Midbrain (tissue), 1 donor: ENCODE measurements at regions not wholly inside any gene's neighbourhood (a gene's known extent, or its start where the extent isn't known, plus 50 kb on each side); places are given as distances from the start of the nearest gene placed in this dataset.
"Not testable (repeated sequence)": the region's sequence is repeated elsewhere in the genome, so short reads cannot be mapped to it uniquely, and the experiment has no call there.

Source experiments
- DNase-seq: peaks from one replicate; lab custom pipeline; 2025; lab: John Stamatoyannopoulos, UW

DNA sequence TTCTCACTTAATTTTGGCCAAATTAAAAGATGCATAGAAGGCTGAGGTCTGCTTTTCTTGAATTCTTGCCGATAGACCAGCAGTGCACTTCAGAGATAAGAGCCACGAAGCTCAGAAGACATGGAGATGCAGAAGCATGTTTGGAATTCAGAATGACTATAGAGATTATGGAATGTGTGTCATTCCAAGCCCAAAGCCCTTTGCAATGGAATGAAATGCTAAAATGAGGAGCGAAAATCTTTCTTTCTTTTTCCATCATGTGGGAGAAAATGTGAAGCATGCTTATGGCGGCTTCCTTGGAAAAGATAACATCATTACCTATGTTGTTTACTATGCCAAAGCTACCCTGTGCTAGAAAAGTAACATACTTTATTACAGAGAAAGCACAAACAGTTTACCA, 257.0 kb upstream of the RNF32 start:
- no peak for DNase-seq

DNA sequence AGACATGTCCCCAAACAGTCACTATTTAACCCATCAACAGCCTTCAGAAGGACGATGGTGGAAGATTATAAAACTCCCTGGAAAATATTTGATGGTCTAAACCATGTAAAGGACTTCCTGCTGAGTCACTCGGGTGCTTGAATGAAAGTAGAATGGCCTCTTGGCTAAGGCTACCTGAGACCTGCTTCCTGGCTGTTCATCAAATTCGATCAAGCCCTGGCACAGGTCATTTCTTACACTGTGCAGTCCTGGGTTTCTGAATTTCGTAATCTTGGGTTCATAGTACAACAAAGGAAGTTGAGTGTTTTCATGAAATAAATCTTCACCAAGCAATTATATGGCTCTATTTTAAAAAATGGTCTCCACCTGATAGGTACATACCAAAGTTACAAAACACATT, 260.3 kb upstream of the RNF32 start:
- no peak for DNase-seq

GRCh38 chr7:156379324-156380070, 261.1 kb upstream of the RNF32 start:
- no peak for DNase-seq

DNA sequence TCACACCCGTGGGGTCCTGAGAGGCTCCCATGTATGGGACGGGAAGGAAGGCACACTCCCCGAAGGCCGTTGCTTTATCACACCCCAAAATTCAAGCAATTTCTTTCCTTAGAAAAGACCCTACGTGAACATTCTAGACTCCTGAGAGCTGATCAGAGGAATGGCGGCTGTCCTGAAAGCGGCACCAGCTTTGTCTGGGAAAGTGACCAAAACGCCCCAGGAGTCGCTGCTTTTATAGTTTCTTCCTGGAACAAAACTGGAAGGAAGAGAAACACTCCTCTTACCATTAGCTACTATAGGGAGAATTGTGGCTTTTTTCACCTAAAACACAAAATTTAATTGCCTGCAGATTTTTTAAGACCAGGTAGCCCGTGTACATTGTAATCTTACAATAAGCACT, 261.8 kb upstream of the RNF32 start:
- DNase-seq, result no peak

DNA sequence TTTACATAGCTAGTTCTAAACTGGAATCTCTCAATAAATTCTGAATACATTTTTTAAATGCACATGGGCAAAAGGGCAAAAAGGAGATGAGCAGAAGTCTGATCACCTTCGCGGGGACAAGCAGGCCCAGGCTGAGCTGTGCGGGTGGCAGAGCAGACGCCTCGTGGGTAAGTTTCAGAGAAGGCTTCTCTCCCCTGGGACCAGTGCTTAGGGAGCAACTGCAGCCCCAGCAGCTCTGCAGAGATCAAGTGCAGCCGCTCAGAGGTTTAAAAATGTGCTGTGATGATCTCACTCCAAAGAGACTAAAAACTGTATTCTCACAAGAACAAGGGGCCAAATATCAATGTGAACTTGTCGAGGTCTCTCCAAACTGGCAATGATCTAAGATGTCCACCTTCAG, 264.3 kb upstream of the RNF32 start:
- DNase-seq, result no peak

DNA sequence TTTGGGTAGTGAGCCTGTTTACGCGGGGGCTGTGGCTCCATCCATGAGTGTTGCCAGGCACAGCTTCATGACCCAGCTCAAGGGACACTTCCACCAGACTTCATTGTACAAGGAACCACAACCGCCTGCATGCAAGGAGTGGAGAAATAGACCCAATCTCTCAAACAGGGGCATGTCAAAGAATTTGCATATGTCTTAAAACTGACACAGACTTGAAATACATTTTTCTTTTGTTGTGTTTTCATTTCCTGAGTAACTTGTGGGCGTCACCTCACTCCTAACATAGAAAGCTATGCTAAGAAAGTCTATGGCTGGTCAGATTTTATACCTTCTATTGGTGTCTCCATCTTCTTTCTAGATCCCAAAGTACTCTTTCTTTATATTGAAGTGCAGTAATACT, 266.2 kb upstream of the RNF32 start:
- DNase-seq, result no peak

DNA sequence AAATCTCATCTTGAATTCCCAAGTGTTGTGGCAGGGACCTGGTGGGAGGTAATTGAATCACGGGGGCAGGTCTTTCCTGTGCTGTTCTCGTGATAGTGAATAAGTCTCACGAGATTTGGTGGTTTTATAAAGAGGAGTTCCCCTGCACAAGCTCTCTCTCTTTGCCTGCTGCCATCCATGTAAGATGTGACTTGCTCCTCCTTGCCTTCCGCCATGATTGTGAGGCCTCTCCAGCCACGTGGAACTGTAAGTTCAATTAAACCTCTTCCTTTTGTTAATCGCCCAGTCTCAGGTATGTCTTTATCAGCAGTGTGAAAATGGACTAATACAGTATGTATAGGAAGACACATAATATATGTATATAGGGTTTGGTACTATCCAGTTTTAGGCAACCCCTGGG, 270.6 kb upstream of the RNF32 start:
- DNase-seq, result not testable (repeated sequence)

- no peak for DNase-seq
Observed at GRCh38 chr7:156368053-156368843, 272.3 kb upstream of the RNF32 start.

GRCh38 chr7:156363751-156364150, 276.8 kb upstream of the RNF32 start:
- DNase-seq, result no peak

DNA sequence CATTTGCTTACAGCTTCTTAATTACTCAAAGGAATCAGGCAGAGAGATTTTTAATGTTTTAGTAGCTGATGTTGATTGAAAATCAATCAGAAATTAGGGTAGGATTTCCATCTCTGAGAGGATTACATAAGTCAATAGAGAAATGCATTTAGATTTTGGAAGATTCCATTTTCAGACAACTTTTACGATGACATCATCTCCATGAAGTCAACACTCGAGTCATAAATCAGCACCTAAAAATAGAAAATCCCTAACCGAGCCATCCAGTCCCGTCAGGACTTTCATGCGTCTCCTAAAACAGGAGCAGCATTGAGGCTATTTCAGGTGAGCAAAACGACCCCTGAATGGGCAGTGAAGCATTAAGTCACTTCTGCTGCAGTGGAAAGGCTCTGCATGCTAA, 279.7 kb upstream of the RNF32 start:
- no peak for DNase-seq

GRCh38 chr7:156356551-156356950, 284.0 kb upstream of the RNF32 start:
- DNase-seq, result no peak

- DNase-seq, result no peak
Observed at GRCh38 chr7:156353352-156353751, 287.2 kb upstream of the RNF32 start.

GRCh38 chr7:156347703-156348248, 292.8 kb upstream of the RNF32 start:
- DNase-seq, result not testable (repeated sequence)

GRCh38 chr7:156347132-156347531, 293.4 kb upstream of the RNF32 start:
- no peak for DNase-seq

- DNase-seq, result no peak
Observed at GRCh38 chr7:156344595-156344994, 296.0 kb upstream of the RNF32 start.

- no peak for DNase-seq
Observed at GRCh38 chr7:156334636-156335035, 305.9 kb upstream of the RNF32 start.

GRCh38 chr7:156327916-156328315, 312.7 kb upstream of the RNF32 start:
- DNase-seq, result no peak

DNA sequence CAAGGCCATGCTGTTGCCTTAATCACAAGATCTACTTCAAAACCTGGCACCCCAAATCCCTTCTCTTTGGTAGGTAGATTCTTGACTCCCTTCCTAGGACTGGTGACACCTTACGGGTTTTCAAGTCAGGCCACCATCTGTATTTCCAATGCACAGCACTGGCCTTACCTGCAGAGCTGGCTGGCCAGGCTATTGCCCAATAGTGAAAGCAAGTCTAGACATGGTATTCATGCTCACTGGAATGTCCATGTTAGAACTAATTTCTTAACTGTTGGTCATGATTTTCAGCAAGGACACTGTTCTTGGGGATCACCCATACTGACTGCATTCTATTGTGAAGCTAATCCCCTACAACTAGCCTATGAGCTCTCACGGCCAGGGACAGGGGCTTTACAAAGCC, 313.1 kb upstream of the RNF32 start:
- no peak for DNase-seq

DNA sequence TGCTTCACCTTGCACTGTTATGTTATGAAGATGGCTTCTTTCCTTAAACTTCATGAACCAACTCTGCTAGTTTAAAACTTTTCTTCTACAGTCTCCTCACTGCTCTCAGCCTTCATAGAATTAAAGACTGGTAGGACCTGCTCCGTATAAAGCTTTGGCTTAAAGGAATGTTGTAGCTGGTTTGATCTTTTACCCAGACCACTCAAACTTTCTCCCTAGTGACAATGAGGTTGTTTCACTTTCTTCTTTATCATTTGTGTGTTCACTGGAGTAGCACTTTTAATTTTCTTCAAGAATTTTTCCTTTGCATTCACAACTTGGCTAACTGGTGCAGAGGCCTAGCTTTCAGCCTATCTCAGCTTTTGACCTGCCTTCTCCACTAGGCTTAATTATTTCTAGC, 316.4 kb upstream of the RNF32 start:
- no peak for DNase-seq

GRCh38 chr7:156321430-156321829, 319.1 kb upstream of the RNF32 start:
- not testable (repeated sequence) for DNase-seq

- DNase-seq, result no peak
Observed at GRCh38 chr7:156318926-156319325, 321.6 kb upstream of the RNF32 start.

GRCh38 chr7:156318426-156318825, 322.1 kb upstream of the RNF32 start:
- DNase-seq, result no peak

DNA sequence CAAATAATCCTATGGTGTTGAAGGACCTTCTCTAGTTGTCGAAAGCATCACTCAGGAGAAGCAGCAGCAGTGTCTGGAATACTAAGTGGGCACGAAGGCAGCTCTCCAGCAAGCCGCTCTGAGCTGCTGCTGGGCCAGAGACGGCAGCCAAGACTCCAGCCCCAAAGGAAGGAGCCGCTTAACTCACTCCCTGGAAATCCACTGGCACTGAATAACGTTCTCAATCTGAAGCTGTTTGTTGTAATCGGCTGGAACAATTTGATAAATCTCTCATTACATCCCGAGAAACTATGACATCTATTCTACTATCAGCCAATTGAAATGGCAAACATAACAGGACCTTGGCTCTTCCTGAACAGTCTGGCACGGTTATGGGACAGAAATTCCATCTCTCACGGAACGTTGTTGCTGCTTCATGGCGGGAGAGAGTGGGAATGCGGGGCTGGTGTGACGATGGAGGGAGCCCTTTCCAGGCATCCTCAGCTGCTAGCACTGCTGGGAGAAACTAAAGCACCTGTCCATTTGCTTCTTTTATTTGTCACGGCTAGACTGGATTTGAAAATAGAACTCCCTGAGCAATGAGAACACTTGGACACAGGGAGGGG, 331.5 kb upstream of the RNF32 start:
- peak; percentile 70 for DNase-seq
